SJCRH30 (cell line): ENCODE measurements at regions not wholly inside any gene's neighbourhood (a gene's known extent, or its start where the extent isn't known, plus 50 kb on each side); places are given as distances from the start of the nearest gene placed in this dataset.
A peak's percentile ranks its signal among the peaks of the same experiment; 100 is the strongest.

ENCODE experiments used
- DNase-seq, 2 experiments: peaks; one replicate each; pipeline ENCODE4 v3.0.0-alpha.2; 2015 to 2020
- H3K27ac ChIP-seq: fragments of 250-450 bp; sonication (Bioruptor Pico); 2 replicates; pipeline ENCODE4 v1.5.1; 2020; ENCODE audit warnings: mild to moderate bottlenecking, moderate library complexity
- H3K27me3 ChIP-seq: fragments of 250-450 bp; sonication (Bioruptor Pico); 2 replicates; pipeline ENCODE4 v1.5.1; 2020; ENCODE audit warnings: mild to moderate bottlenecking, moderate library complexity
- H3K36me3 ChIP-seq: fragments of 250-450 bp; sonication (Bioruptor Pico); 2 replicates; pipeline ENCODE4 v1.5.1; 2020; ENCODE audit warnings: mild to moderate bottlenecking, moderate library complexity
- H3K4me1 ChIP-seq: fragments of 250-450 bp; sonication (Bioruptor Pico); 2 replicates; pipeline ENCODE4 v1.5.1; 2020; ENCODE audit warnings: mild to moderate bottlenecking, moderate library complexity
- H3K4me3 ChIP-seq: fragments of 250-450 bp; sonication (Bioruptor Pico); 2 replicates; pipeline ENCODE4 v1.5.1; 2020; ENCODE audit warnings: mild to moderate bottlenecking, moderate library complexity
- H3K9me3 ChIP-seq: fragments of 250-450 bp; sonication (Bioruptor Pico); replicated peaks from 2 replicates; pipeline ENCODE4 v1.5.1; 2020; ENCODE audit warnings: mild to moderate bottlenecking, moderate library complexity

DNA sequence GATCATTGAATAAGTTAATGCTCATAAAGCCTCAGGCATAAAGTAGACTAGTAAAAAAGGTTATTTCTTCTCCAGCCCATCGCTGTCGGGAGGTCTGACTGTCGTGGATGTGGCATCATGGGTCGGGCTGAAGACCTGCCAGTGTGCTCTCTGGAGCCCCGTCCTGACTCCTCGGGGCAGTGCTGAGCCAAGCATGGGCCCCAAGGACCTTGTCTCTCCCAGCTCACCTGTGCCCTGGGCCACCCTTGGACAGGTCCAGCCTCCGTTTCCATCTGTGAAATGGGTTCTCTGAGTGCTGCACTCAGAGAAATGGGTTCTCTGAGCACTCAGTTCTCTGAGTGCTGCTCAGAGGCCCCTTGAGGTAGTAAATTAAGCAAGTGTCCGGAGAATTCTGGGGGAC lies 269.0 kb downstream of the GADD45G start:
- no peak for DNase-seq
- Histone ChIP-seq H3K9me3 (no peaks in the 10 kb centered on the region), H3K4me1 (peaks cover 19% of the 10 kb centered on the region), H3K27me3 (no peaks in the 10 kb centered on the region), H3K36me3 (no peaks in the 10 kb centered on the region), H3K27ac (no peak overlapping the region), H3K4me3 (no peak overlapping the region)

DNA sequence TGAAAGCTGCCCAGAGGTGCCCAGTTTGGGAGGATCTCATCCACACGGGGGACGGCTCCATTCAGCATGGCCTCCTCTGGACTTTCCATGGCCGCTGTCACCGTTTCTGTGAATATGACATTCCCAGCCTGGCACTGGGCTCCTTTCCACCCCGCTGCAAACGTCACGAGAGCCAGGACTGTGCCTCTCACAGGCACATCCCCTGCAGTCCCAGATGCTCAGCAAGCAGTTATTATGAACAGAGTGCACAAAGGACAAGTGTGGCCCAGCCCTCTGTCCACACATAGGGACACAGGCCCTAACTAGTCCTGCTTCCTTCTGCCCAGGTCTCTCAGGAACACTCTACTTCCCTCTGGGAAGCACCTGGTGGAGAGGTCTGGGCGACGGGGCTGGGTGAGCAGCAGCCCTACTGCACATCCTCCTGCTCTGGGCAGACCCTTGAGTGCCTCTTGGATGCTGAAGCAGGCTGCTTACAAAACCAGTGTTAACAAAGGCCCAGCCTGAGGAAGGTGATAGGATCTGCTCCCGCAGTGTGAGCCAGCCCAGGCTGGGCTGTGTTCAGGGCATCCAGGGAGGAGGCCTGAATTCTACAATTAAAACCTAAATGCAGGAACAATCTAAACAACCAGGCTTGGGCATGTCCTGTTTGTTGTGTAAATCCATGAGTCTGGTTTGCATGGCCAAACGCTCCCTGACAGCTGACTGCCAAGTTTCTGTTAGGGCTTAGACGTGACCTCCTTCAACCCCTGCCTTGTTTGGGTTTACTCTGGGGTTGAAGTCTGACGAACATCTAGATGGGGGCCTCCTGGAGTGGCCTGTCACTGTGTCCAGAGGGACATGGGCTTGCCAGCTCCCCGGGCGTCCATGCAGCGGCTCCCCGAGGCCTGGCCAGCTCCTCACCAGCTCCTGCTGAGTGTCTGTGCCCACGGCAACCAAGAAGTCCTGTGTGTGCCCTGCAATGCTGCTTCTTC lies 269.8 kb downstream of the GADD45G start:
- no peaks in the 10 kb centered on the region for H3K9me3 ChIP-seq
- no peak overlapping the region for H3K27ac ChIP-seq
- H3K36me3 ChIP-seq = no peaks in the 10 kb centered on the region
- H3K27me3 ChIP-seq = no peaks in the 10 kb centered on the region
- DNase-seq = peak; percentile 38 to 52
- no peak overlapping the region for H3K4me3 ChIP-seq
- peaks cover 27% of the 10 kb centered on the region for H3K4me1 ChIP-seq

DNA sequence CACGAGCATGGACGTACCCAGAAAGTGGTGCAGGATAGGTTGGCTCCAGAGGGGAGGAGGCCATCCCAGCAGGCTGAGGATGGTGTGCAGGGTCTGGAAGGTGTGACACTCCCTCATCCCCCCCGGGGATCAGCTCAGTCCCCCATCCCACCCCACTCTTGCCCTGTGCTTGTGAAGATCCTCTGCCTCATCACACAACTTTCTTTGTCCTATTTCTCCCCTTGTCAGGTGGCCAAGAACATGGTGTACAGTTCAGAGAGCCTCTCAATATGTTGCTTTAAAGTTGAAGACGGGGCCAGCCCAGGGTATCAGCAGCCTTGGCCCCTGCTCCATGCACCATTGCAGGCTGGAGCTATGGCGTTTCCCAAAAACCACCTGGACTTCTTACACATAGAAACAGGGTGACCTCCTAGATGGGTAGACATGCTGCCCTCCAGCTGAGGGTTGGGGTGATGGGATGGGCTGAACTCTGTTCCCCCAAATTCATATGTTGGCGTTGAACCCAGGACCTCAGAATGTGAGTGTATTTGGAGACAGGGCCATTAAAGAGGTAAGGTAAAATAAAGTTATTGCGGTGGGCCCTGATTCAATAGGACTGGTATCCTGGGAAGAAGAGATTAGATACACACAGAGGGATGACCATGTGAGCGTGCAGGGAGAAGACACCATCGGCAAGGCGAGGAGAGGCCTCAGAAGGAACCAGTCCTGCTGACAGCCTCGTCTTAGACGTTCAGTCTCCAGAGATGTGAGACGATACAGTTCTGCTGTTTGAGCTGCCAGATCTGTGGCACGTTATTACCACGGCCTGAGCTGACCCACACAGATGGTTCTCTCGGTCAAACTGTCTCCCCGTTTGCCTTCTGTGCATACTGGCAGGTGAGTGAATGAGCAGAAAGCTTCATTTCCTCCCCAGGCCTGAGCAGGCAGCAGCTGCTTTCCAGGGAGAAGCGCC lies 272.5 kb downstream of the GADD45G start:
- Histone ChIP-seq H3K27me3 (no peaks in the 10 kb centered on the region), H3K27ac (no peak overlapping the region), H3K4me1 (peaks cover 40% of the 10 kb centered on the region), H3K4me3 (no peak overlapping the region), H3K36me3 (no peaks in the 10 kb centered on the region), H3K9me3 (no peaks in the 10 kb centered on the region)
- DNase-seq = no peak

DNA sequence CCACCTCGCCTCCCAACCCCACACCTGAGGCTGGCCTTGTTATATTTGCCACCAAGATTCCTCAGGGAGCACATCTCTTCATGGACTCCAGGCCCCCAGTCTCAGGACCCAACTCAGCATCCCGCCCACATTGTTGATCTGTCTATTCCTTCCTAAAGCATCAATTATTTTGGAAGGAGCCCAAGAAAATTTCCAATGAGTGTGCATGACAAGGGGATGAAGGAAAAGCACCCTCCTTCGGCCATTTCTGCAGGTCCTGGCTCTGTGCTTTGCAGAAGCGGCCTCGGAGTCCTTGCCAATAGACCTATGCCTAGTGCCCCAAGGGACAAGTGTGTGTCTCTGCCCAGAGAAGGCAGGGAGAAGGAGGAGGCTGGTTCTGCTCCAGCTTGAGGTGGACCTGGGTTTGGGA lies 273.2 kb downstream of the GADD45G start:
- no peak overlapping the region for H3K27ac ChIP-seq
- no peaks in the 10 kb centered on the region for H3K36me3 ChIP-seq
- no peaks in the 10 kb centered on the region for H3K9me3 ChIP-seq
- H3K4me1 ChIP-seq = peaks cover 40% of the 10 kb centered on the region
- DNase-seq = no peak
- no peaks in the 10 kb centered on the region for H3K27me3 ChIP-seq
- no peak overlapping the region for H3K4me3 ChIP-seq

DNA sequence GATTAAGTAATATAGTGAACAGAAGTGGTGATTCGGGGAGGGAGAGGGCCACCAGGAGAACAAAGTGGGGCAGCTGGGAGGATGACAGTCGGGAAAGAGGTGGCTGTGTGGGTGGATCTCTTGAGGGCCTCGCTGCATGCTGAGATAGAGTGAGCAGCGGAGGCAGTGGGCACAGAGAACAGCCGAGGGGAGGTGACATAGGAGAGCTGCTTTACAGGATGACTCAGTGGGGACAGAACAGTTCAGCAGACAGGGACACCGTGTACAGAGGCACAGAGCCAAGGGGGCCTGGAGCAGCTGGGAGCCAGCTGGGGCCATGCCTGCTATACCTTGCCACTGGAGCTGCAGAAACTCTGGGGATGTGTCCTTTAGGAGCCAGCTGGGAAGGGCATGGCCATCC lies 273.9 kb downstream of the GADD45G start:
- Histone ChIP-seq H3K27ac (no peak overlapping the region), H3K27me3 (no peaks in the 10 kb centered on the region), H3K4me3 (no peak overlapping the region), H3K36me3 (no peaks in the 10 kb centered on the region), H3K4me1 (peaks cover 40% of the 10 kb centered on the region), H3K9me3 (no peaks in the 10 kb centered on the region)
- peak; percentile 57 to 69 for DNase-seq

DNA sequence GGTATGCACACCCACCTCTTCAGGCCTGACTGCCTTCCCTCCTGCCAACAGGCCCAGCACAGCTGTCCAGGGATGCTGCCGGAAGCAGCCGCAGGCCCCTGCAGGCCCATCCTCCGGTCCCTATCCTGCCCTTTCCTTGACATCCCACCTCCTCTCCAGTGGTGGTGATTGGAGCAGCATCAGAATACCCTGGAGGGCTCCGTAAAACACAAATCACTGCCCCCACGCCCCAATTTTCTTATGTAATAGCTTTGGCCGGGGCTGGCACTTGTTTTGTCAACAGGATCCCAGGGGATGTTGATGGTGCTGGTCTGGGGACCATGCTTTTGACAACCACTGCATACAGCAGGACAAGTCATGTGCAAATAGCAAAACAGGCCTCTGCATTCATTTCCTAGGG lies 274.5 kb downstream of the GADD45G start:
- no peak overlapping the region for H3K27ac ChIP-seq
- DNase-seq = no peak
- H3K4me1 ChIP-seq = peaks cover 40% of the 10 kb centered on the region
- no peak overlapping the region for H3K4me3 ChIP-seq
- H3K36me3 ChIP-seq = no peaks in the 10 kb centered on the region
- no peaks in the 10 kb centered on the region for H3K27me3 ChIP-seq
- H3K9me3 ChIP-seq = no peaks in the 10 kb centered on the region

DNA sequence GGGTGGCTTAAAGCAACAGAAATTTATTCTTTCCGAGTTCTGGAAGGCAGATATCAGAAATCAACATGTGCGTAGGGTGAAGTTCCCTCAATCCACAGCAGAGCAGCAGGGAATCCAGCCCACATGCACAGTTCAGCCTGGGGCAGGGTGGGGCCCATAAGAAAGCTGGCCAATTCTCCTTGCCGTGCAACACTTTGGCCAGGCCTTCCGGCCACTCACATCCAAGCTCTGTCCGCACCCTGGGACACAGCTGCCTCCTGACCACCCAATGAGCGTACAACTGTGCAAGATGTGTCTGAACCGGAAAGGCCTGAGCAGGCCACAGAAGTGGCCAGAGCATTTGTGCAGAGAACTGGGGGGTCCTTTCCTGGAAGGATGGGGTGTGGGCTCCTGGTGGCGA lies 274.9 kb downstream of the GADD45G start:
- Histone ChIP-seq H3K4me3 (no peak overlapping the region), H3K36me3 (no peaks in the 10 kb centered on the region), H3K27ac (no peak overlapping the region), H3K27me3 (no peaks in the 10 kb centered on the region), H3K4me1 (peaks cover 37% of the 10 kb centered on the region), H3K9me3 (no peaks in the 10 kb centered on the region)
- DNase-seq = no peak

DNA sequence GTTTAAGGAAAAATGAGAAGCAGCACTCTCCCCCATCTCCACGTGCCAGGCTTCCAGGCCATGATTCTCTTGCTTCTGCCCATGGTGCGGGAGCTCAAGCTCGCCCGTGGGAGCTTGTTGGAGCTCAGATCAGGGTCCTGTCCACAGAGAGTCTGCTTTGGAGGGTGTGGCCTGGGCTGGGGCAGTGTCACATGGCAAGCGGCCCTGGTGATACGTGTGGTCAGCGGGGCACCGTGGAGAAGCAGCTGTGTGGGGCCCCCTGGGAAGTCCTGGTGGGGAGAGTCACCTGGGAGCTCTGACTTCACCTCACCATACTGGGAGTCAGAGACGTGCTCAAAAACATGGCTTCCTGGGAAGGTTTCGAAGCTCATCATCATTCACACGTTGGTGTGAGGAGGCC lies 275.3 kb downstream of the GADD45G start:
- H3K9me3 ChIP-seq = no peaks in the 10 kb centered on the region
- H3K36me3 ChIP-seq = no peaks in the 10 kb centered on the region
- H3K27me3 ChIP-seq = no peaks in the 10 kb centered on the region
- no peak overlapping the region for H3K27ac ChIP-seq
- no peak for DNase-seq
- peaks cover 33% of the 10 kb centered on the region for H3K4me1 ChIP-seq
- no peak overlapping the region for H3K4me3 ChIP-seq

DNA sequence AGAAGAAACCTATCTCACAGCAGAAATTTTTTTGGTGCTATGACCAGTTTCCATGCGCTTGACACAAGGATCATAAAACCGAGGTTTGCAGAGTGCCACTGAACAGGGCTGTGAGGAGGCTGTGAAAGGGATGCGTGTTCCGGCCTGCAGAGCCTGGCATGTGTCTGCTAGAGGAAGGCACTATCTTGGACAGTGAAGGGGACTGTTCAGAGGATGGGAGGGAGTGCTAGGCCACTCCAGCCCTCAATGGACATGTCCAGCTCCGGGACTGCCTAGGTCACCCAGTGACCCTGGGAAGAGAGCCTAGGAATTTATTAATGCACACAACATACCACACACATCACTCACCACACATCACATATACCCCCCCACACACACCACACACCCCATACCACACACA lies 275.9 kb downstream of the GADD45G start:
- no peaks in the 10 kb centered on the region for H3K27me3 ChIP-seq
- no peaks in the 10 kb centered on the region for H3K9me3 ChIP-seq
- peaks cover 27% of the 10 kb centered on the region for H3K4me1 ChIP-seq
- H3K27ac ChIP-seq = no peak overlapping the region
- no peaks in the 10 kb centered on the region for H3K36me3 ChIP-seq
- H3K4me3 ChIP-seq = no peak overlapping the region
- no peak for DNase-seq

DNA sequence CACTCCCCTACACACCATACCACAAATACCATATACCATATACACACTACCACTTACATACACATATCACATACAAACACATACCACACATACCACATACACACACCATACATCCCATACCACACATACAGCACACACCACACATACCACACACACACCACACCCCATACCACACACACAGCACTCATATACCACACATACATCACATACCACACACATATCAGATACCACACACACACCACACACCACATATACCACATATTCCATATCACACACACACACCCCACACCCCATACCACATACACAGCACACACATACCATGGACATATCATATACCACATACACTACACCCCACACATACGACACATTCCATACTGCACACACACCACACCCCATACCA lies 276.6 kb downstream of the GADD45G start:
- no peak overlapping the region for H3K4me3 ChIP-seq
- H3K27me3 ChIP-seq = no peaks in the 10 kb centered on the region
- H3K36me3 ChIP-seq = no peaks in the 10 kb centered on the region
- DNase-seq = no peak
- no peaks in the 10 kb centered on the region for H3K9me3 ChIP-seq
- H3K4me1 ChIP-seq = peaks cover 31% of the 10 kb centered on the region
- H3K27ac ChIP-seq = no peak overlapping the region

DNA sequence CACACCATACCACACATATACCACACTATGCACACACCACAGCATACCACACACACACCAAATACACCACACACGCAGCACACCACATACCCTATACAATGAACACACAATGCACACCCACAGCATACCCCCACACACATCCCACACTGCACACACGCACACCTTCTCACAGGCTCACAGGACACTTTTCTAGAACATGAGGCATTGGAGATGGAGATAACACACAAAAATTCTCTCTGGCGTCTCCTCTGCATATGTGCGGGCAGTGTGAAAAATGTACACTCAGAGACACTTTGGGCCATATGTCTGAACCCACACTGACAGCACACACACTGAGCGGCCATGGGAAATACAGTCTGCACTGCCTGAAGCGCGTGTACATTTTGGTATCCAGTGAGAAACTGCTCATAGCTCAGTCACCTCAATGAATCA lies 278.1 kb downstream of the GADD45G start:
- DNase-seq = no peak
- H3K27ac ChIP-seq = no peak overlapping the region

DNA sequence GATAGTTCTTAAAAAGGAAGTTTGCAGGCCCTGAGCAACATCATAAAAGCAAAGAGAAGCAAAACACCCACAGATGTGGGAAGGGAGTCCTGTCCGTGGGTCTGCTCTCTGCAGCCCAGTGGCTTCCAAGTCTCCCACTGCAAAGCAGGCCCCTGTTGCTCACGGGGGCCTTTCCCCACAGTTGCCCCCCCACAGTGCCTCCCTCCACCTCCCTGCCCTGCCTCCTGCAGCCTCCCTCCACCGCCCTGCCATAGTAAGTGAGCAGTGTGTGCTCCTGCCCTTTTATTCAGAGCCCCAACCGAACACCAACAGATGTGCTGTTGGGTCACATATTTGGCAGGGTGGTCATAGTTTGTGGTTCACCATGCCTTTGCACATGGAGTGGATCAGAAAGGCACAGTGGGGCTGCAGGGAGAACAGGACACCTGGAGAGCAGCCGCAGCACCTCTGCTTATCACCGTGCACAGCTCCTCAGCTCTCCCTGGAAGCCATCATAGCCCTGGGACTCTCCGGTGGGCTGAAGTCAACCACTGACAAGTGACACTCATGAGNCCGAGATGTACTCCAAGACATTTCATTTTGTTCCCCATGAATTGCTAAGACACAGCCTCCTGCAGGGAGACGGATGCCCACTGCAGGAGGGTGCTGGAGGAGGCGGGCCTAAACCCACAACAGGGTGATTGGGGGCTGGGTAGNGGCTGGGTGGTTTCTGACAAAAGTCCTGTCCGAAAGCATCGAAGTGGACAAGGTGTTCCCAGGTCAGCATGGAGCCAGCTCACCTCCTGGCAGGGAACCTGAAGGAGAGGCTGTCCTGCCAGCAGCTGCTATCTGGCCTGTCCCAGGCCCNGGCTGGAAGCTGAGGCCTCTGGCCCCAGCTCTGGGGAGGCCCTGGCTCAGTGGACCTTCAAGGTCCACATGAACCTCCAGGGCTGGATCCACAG lies 278.9 kb downstream of the GADD45G start:
- no peak overlapping the region for H3K4me3 ChIP-seq
- no peak overlapping the region for H3K27ac ChIP-seq
- DNase-seq = no peak
- H3K4me1 ChIP-seq = peaks cover 40% of the 10 kb centered on the region
- H3K36me3 ChIP-seq = no peaks in the 10 kb centered on the region
- no peaks in the 10 kb centered on the region for H3K9me3 ChIP-seq
- no peaks in the 10 kb centered on the region for H3K27me3 ChIP-seq

More for the DNA sequence above, 278.1 kb downstream of the GADD45G start:
- no peaks in the 10 kb centered on the region for H3K36me3 ChIP-seq
- peaks cover 44% of the 10 kb centered on the region for H3K4me1 ChIP-seq
- no peaks in the 10 kb centered on the region for H3K27me3 ChIP-seq
- H3K4me3 ChIP-seq = no peak overlapping the region
- no peaks in the 10 kb centered on the region for H3K9me3 ChIP-seq

DNA sequence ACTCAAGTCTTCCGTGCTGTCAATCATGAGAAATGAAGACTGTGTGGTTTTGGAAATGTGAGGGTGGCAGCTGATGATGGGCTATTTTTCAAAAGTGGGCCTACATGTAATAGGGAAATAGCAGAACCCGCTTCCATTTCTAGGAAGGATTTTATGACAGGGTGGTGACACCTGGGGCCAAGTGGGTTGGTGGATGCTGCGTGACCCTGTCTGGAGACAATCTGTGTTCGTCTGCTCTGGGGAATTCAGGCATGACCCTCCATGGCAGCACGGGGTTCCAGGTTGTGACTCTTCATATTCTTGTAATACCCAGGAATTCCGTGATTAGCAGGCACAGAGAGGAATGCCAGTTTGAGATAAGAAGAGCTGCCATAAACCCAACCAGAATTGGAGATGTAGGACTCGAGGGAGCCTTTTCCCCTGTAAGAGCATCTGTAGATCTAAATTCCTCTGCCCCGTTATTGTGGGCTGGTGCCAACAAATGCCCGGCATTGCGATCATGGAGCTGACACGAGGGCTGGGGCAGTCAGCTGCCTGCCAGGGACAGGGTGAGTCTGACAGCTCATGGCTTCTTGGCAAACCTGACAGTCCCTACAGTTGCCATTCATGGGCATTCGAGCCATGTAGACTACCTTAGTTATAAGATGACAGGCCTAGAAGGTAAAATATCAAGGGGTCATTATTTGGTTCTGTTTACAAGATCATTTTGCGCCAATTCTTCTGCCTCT lies 279.7 kb downstream of the GADD45G start:
- peaks cover 32% of the 10 kb centered on the region for H3K4me1 ChIP-seq
- no peak overlapping the region for H3K27ac ChIP-seq
- H3K27me3 ChIP-seq = no peaks in the 10 kb centered on the region
- no peak for DNase-seq
- no peak overlapping the region for H3K4me3 ChIP-seq
- H3K36me3 ChIP-seq = no peaks in the 10 kb centered on the region
- H3K9me3 ChIP-seq = no peaks in the 10 kb centered on the region

DNA sequence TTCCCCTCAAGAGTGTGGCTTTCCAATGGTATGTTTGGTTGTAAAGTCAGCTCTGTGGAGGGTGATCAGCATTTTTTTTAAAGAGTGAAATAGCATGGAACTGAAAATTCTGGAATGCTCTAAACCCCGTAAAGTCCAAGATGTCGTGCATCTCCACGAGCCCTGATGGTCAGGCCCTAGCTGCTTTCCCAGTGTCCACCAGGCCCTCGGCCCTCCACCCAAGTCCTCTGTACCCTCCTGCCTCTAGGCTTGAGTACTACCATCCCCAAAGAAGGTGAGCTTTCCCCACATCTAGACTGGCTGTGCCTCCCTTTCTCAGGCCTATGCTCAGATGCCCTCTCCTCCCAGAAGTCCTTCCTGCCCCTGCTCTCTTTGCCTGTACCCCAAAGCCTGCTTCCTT lies 280.3 kb downstream of the GADD45G start:
- H3K9me3 ChIP-seq = no peaks in the 10 kb centered on the region
- H3K27ac ChIP-seq = no peak overlapping the region

More for the DNA sequence above, 280.3 kb downstream of the GADD45G start:
- no peak overlapping the region for H3K4me3 ChIP-seq
- no peaks in the 10 kb centered on the region for H3K27me3 ChIP-seq
- H3K36me3 ChIP-seq = no peaks in the 10 kb centered on the region
- no peak for DNase-seq
- H3K4me1 ChIP-seq = peaks cover 25% of the 10 kb centered on the region
